AG04449 (cell line): ENCODE measurements at regions not wholly inside any gene's neighbourhood (a gene's known extent, or its start where the extent isn't known, plus 50 kb on each side); places are given as distances from the start of the nearest gene placed in this dataset.

Experiments used
- CTCF ChIA-PET: fragments of 350-600 bp; formaldehyde crosslinking; extraction: SDS; loops from one replicate; lab custom pipeline; 2021; ENCODE audit warnings: antibody characterized with exemption; lab: Yijun Ruan, JAX
- POLR2A ChIA-PET: fragments of 400-600, 350-600 bp; formaldehyde crosslinking; extraction: SDS; loops from one replicate; lab custom pipeline; 2020; ENCODE audit warnings: antibody characterized with exemption, inconsistent platforms; lab: Yijun Ruan, JAX
- DNase-seq: peaks from one replicate; pipeline ENCODE4 v3.0.0-alpha.2; 2010; ENCODE audit warnings: low read depth, low spot score
- H3K4me3 ChIP-seq: 2 replicates; pipeline ENCODE4 v1.5.1; 2011; ENCODE audit warnings: low read depth, mild to moderate bottlenecking, control low read depth, low read length
- TF ChIP-seq, protein P1 (sequence below): IDR thresholded peaks from one replicate; pipeline ENCODE4 v1.5.1; 2011; ENCODE audit warnings: mild to moderate bottlenecking, moderate library complexity, low read length, control low read depth, inconsistent platforms; ENCODE audit not compliant: insufficient read depth; ENCODE audit errors: missing control alignments

DNA sequence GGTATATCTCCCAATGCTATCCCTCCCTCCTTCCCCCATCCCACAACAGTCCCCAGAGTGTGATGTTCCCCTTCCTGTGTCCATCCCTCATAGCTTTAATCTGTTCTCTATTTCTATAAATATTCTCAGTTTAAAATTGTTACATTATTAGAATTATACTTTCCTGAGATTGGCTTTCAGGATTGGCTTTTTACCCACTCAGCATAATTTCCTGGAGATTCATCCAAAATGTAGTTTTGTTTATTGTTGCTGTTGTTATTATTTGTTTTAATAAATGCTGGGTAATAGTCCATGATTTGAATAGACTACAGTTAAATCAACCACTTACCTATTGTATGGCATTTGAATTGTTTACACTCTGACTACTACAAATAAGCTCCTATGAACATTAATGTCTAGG is 936.4 kb downstream of the FAT4 start:
- ChIA-PET POLR2A (no interaction called here), CTCF (no interaction called here)
- H3K4me3 ChIP-seq, result no peak overlapping the region
- TF ChIP-seq, protein P1, sequence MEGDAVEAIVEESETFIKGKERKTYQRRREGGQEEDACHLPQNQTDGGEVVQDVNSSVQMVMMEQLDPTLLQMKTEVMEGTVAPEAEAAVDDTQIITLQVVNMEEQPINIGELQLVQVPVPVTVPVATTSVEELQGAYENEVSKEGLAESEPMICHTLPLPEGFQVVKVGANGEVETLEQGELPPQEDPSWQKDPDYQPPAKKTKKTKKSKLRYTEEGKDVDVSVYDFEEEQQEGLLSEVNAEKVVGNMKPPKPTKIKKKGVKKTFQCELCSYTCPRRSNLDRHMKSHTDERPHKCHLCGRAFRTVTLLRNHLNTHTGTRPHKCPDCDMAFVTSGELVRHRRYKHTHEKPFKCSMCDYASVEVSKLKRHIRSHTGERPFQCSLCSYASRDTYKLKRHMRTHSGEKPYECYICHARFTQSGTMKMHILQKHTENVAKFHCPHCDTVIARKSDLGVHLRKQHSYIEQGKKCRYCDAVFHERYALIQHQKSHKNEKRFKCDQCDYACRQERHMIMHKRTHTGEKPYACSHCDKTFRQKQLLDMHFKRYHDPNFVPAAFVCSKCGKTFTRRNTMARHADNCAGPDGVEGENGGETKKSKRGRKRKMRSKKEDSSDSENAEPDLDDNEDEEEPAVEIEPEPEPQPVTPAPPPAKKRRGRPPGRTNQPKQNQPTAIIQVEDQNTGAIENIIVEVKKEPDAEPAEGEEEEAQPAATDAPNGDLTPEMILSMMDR, result no peak
- no peak for DNase-seq

DNA sequence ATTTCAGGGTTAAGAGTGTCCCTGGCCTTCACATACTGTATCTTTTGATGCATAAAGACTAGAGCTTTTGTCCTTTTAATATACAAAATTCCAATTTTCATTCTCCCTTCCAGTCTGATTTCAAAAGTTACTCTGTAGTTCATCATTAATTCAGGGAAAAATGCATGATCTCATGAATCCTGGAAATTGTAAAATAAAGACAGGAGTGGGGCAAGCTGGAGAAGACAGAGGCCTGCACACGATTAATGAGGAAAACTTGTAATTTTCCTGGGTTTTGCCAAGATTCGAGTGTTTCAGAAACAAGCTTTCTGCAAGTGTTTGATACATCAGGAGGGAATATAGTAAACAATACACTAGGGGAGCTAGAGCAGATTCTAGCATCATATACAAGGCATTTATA is 947.9 kb downstream of the FAT4 start:
- CTCF ChIA-PET, result interaction anchor here (2.3 kb wide), 1 partner anchor 39 kb away, joined by 9 read pairs; no protein-coding TSS in a partner anchor
- no peak overlapping the region for H3K4me3 ChIP-seq
- TF ChIP-seq, protein P1, result no peak
- POLR2A ChIA-PET, result no interaction called here
- no peak for DNase-seq

DNA sequence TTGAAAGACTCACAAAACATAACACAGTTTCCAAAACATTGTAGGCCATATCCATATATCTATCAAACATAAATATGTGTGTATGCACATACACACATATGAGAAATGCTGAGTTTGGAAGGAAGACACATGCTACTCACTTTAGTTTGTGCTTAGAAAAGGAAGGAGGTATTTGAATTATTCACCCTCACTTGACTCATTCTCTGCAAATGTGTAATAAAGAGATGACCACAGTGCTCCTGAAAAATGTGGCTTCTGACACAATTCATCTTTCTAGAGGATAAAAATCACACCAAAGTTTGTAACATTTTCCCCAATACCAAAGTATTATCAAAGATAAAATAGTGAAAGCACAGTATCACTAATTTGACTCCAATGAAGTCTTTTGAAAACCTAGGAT is 950.1 kb downstream of the FAT4 start:
- no peak overlapping the region for H3K4me3 ChIP-seq
- ChIA-PET CTCF (interaction anchor here (1.0 kb wide), 1 partner anchor 40 kb away, joined by 3 read pairs; no protein-coding TSS in a partner anchor), POLR2A (no interaction called here)
- DNase-seq, result peak; percentile 31
- TF ChIP-seq, protein P1, result no peak

DNA sequence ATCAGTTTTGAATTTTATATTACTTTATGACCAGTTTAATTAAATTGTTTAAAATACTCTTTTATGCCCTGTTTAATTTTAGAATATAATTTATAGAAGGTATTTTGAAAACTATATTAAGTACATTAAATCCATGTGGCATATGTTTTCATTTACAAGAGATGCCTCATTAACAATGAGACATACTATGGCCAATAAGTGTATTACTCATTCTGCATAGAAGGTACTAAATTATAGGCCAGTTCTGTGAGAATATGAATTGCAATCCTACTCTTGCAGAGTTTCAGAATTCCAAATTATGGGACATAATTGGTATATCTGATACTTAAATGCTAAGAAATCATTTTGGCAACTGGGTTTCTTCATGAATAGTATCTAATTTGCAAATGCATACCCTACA is 951.1 kb downstream of the FAT4 start:
- DNase-seq, result no peak
- CTCF ChIA-PET, result interaction anchor here (1.0 kb wide), 1 partner anchor 41 kb away, joined by 3 read pairs; no protein-coding TSS in a partner anchor
- POLR2A ChIA-PET, result no interaction called here
- TF ChIP-seq, protein P1, result no peak
- H3K4me3 ChIP-seq, result no peak overlapping the region

DNA sequence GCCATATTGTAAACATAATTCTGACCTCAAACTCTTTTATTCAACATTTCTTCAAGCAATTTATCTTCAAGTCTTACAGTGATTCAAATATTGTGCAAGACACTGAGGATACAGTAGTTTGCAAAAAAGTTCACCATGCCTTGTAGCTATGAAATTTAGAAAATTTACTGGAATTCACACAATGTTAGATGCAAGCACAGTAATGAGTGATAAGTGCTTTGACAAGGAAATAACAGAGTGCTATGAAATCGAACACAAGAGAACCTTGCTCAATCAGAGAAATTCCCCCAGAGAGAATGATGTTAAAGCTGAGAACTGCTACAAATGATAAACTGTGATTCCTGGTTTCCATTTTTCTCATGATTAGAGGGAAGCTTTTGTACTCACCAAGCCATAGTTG is 952.9 kb downstream of the FAT4 start:
- POLR2A ChIA-PET, result interaction anchor here (0.6 kb wide), 1 partner anchor 878 kb away, joined by 4 read pairs; no protein-coding TSS in a partner anchor
- peak; percentile 73 for DNase-seq
- TF ChIP-seq, protein P1, result no peak
- CTCF ChIA-PET, result no interaction called here
- H3K4me3 ChIP-seq, result no peak overlapping the region

DNA sequence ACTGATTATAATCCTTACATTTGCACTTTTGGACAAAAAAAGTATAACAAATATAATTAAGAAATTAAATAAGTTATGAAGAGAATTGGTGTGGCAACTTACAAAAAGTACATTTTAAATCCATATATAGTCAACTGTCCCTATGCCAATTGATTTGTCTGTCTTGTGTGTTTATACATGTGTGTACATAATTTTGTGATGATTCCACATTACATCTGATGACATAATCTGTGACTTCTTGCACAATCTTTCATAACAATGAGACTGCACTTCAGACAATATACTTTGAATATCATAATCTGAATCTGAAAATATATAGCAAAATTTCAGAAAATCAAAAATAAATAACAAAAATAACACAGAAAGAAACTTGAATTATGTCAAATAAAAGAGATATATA is 953.4 kb downstream of the FAT4 start:
- ChIA-PET CTCF (no interaction called here), POLR2A (no interaction called here)
- no peak overlapping the region for H3K4me3 ChIP-seq
- DNase-seq, result no peak
- TF ChIP-seq, protein P1, result no peak
